ENCODE measurements at regions not wholly inside any gene's neighbourhood (a gene's known extent, or its start where the extent isn't known, plus 50 kb on each side); places are given as distances from the start of the nearest gene placed in this dataset.

DNA sequence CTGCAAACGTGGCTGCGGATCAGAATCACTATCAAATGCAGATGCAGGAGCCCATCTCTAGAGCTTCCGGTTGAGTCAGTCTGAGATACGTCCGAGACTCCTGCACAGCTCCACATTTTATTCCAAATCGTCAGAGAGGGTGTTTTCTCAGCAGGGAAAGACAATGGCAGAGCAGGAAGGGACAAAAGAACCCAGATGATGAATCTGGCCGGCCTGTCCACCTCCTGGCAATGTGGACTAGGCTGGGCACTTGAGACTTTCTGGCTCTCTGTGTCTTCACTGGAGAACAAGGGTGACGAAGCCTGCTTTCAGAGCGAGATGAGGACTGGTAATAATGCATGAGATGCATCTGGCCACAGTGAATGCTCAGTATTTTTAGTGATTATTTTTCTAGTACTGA lies 255.9 kb upstream of the MYT1L start:
- H2BK5ac ChIP-seq (ENCODE audit: low read depth, low read length, poor library complexity, severe bottlenecking) = no peak overlapping the region
- BruUV-seq (replicated peaks) = no TSS peak
- no peaks in the 10 kb centered on the region for H3K27me3 ChIP-seq (ENCODE audit: control insufficient read depth, insufficient read depth, low read length)
- dilution Hi-C loops (cut with HindIII; ENCODE audit: low sequenced_read_pairs, unreplicated experiment) = no loop called here
- 60% methylated on average over 3 of the region's 9 CpGs; no CpG with 5 or more reads in 1 of the 2 experiments for WGBS, 2 experiments (ENCODE audit: extremely low coverage in 2 of 2, insufficient read length in 1 of 2)
- no peaks in the 10 kb centered on the region for H3K36me3 ChIP-seq (ENCODE audit: control insufficient read depth, insufficient read depth, low read length)
- H2BK20ac ChIP-seq (ENCODE audit: low read depth, low read length) = no peak overlapping the region
- H4K91ac ChIP-seq (ENCODE audit: insufficient read depth, low read depth, low read length) = no peak overlapping the region
- no peak for DNase-seq
- H3K9ac ChIP-seq (ENCODE audit: low read depth, low read length) = no peak overlapping the region
- no peaks in the 10 kb centered on the region for H3K79me1 ChIP-seq (ENCODE audit: low read depth in 1 of 2, low read length in 2 of 2)
- in situ Hi-C loops (cut with MboI; ENCODE audit: low sequenced_read_pairs) = no loop called here
- H3K27ac ChIP-seq (ENCODE audit: insufficient read depth, low read length) = no peak overlapping the region
- peaks cover 29% of the 10 kb centered on the region for H3K9me3 ChIP-seq (ENCODE audit: control insufficient read depth, insufficient read depth, low read length)
- no peak overlapping the region for H4K8ac ChIP-seq (ENCODE audit: low read depth in 2 of 2, low read length in 2 of 2)
- H3K18ac ChIP-seq (ENCODE audit: low read depth, low read length) = no peak overlapping the region
- no peak overlapping the region for H2BK15ac ChIP-seq (ENCODE audit: low read depth, low read length)
- H3K23ac ChIP-seq (ENCODE audit: low read depth, low read length) = no peak overlapping the region
- ChIA-PET POLR2A (ENCODE audit: unreplicated experiment) (no interaction called here), CTCF (no interaction called here)
- H2AK9ac ChIP-seq (replicated peaks; ENCODE audit: low read depth, low read length, poor library complexity) = no peak overlapping the region
- no peaks in the 10 kb centered on the region for H4K20me1 ChIP-seq (ENCODE audit: insufficient read depth, low read length)
- no peak overlapping the region for H3K4me2 ChIP-seq (ENCODE audit: low read depth, low read length)
- no peak overlapping the region for H2BK120ac ChIP-seq (ENCODE audit: low read depth, low read length)
- no peaks in the 10 kb centered on the region for H3K4me1 ChIP-seq (ENCODE audit: control insufficient read depth, insufficient read depth, low read length)
- no peak overlapping the region for H3K4me3 ChIP-seq (ENCODE audit: insufficient read depth, low read depth, low read length)
- TF ChIP-seq MAFK (IDR thresholded peaks at IDR 0.05; ENCODE audit: low read depth, low read length) (no peak), POLR2A (IDR thresholded peaks at IDR 0.05; ENCODE audit: low read depth, low read length) (no peak), RFX5 (IDR thresholded peaks at IDR 0.05; ENCODE audit: low read depth, low read length) (no peak), BHLHE40 (IDR thresholded peaks at IDR 0.05; ENCODE audit: low read depth, low read length) (no peak), NFE2L2 (IDR thresholded peaks at IDR 0.05; ENCODE audit: low read depth, low read length) (no peak), ELK1 (IDR thresholded peaks at IDR 0.05; ENCODE audit: borderline replicate concordance, low read depth, low read length) (no peak), SMC3 (IDR thresholded peaks at IDR 0.05; ENCODE audit: low read depth, low read length) (no peak), RAD21 (IDR thresholded peaks at IDR 0.05; ENCODE audit: low read length) (no peak), MXI1 (IDR thresholded peaks at IDR 0.05; ENCODE audit: borderline replicate concordance, low read depth, low read length) (no peak), MAZ (IDR thresholded peaks at IDR 0.05; ENCODE audit: borderline replicate concordance, low read depth, low read length) (no peak), RCOR1 (IDR thresholded peaks at IDR 0.05; ENCODE audit: insufficient replicate concordance, low read length) (no peak), FOS (IDR thresholded peaks at IDR 0.05; ENCODE audit: low read depth, low read length) (no peak), CEBPB (IDR thresholded peaks at IDR 0.05; ENCODE audit: low read depth, low read length) (no peak), CHD1 (IDR thresholded peaks at IDR 0.05; ENCODE audit: low read depth, low read length) (no peak)
- TF ChIP-seq, protein P1, sequence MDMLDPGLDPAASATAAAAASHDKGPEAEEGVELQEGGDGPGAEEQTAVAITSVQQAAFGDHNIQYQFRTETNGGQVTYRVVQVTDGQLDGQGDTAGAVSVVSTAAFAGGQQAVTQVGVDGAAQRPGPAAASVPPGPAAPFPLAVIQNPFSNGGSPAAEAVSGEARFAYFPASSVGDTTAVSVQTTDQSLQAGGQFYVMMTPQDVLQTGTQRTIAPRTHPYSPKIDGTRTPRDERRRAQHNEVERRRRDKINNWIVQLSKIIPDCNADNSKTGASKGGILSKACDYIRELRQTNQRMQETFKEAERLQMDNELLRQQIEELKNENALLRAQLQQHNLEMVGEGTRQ (IDR thresholded peaks at IDR 0.05; ENCODE audit: low read depth, low read length) = no peak
- TF ChIP-seq, protein P2, sequence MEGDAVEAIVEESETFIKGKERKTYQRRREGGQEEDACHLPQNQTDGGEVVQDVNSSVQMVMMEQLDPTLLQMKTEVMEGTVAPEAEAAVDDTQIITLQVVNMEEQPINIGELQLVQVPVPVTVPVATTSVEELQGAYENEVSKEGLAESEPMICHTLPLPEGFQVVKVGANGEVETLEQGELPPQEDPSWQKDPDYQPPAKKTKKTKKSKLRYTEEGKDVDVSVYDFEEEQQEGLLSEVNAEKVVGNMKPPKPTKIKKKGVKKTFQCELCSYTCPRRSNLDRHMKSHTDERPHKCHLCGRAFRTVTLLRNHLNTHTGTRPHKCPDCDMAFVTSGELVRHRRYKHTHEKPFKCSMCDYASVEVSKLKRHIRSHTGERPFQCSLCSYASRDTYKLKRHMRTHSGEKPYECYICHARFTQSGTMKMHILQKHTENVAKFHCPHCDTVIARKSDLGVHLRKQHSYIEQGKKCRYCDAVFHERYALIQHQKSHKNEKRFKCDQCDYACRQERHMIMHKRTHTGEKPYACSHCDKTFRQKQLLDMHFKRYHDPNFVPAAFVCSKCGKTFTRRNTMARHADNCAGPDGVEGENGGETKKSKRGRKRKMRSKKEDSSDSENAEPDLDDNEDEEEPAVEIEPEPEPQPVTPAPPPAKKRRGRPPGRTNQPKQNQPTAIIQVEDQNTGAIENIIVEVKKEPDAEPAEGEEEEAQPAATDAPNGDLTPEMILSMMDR (conservative IDR thresholded peaks at IDR 0.05; ENCODE audit: low read depth, low read length) = no peak
- no peak overlapping the region for H3K4ac ChIP-seq (ENCODE audit: low read depth, low read length)
- no peak overlapping the region for H3K56ac ChIP-seq (ENCODE audit: extremely low read depth, insufficient read depth, low read length)
- no peak overlapping the region for H4K5ac ChIP-seq (ENCODE audit: low read depth, low read length)
- H2AFZ ChIP-seq (replicated peaks; ENCODE audit: low read length, poor library complexity) = no peak overlapping the region
- no peaks in the 10 kb centered on the region for H3K9me1 ChIP-seq (ENCODE audit: insufficient read depth, low read length)
- H3K14ac ChIP-seq (replicated peaks; ENCODE audit: low read depth, low read length) = no peak overlapping the region
- no peak for ATAC-seq (ENCODE audit: low read depth)
- H2AK5ac ChIP-seq (ENCODE audit: low read depth, low read length) = no peak overlapping the region
- intact Hi-C loops (cut with micrococcal nuclease) = no loop called here
